Fibroblast of skin of back (primary cell): ENCODE measurements at regions not wholly inside any gene's neighbourhood (a gene's known extent, or its start where the extent isn't known, plus 50 kb on each side); places are given as distances from the start of the nearest gene placed in this dataset.
"Not testable (repeated sequence)": the region's sequence is repeated elsewhere in the genome, so short reads cannot be mapped to it uniquely, and the experiment has no call there.

Experiments
- DNase-seq: peaks from one replicate; pipeline ENCODE4 v3.0.0-alpha.2; 2013

DNA sequence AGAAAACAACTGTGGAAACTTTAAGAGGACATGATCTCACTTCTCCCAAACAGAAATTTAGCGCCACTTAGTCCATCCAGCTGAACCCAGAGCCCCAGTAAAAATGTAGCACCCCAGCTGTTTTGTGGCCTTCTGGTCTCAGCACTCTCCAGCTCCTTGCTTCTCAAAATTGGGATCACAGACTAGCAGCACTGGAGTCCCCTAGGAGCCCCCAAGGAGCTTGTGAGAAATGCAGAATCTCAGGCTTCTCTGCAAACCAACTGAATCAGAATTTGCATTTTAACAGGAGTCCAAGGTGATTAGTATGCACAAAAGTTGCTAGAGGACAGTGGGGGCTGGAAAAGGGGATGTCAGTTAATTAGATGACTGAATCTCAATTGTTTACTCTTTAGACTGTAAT lies 89.8 kb upstream of the FIBIN start:
- DNase-seq: no peak

DNA sequence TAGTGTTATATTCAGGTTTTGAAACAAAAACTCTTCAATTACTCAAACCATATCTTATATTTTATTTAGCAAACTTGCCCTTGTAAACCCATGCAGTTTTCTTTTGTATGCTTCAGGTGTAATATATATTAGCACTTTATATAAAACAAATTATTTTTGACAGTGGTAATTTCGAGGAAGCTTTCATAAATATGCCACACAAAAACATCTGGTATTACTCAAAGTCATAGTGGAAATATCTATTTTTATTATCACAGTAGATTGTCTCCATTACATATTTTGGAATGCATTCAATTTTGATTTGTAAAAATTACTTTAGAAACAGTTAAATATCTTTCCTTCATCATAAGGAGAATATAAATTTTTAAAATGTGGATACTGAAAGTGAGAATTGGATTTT lies 89.1 kb upstream of the FIBIN start:
- DNase-seq: no peak

DNA sequence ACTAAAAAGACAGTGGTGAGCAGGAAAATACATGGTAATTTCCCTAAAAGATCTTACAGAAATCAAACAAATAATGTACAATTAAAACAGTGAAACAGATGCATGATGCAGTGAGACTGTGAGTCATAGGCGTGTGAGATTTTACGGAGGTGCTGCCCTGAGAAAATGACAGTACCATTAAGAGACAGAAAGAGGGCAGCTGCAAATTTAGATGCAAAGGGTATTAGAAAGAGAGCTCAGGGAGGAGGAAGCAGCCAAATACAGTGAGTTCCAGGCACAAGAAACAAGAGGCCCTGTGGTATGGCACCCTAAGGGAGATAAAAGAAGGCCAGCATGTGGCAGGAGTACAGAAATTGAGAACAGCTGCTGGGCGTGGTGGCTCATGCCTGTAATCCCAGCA lies 88.5 kb upstream of the FIBIN start:
- DNase-seq: peak; percentile 35

DNA sequence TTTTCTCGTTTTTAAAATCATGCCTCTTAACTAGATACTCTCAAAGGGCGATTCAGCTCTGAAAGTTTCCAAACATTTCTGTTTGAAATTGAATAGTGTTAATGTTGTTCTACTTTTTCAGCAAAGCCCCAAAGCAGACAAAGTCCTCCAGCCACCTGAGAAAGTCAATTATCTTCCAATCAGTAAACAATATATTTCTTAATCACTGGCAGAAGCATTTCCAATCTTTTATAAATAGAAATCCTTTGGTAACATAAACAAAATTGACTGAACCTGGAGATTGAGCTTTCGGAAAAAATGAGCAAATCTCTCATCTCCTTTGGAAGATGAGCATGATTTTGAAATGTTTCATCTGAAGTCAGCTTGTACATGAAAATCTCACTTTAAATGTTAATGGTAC lies 84.4 kb upstream of the FIBIN start:
- no peak for DNase-seq

DNA sequence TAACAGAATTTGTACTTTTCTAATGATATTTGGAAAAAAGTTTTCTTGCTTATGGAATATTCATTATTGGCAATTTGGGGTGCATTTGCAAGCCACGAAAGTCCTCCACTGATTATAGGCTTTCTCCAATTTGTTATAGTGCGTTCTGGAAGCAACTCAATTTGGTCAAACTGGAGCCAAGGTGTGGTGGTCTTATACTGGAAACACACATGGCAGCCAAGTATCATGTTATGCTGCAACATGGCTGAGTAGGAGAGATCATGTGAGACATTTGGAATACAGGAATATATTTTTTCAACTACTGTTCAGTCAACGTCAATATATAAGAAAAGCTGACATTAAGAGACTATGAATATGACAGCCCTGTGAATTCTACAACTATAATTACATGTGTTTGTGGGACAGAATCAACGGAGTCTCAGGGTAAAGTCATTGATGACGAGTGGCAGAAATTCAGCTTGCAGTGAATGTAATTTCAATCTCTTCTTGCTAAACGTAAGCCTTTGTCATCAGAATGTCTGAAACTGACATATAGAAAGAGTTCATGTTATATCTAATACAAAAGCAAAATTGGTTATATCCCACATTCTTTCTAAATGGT lies 83.8 kb upstream of the FIBIN start:
- no peak for DNase-seq

DNA sequence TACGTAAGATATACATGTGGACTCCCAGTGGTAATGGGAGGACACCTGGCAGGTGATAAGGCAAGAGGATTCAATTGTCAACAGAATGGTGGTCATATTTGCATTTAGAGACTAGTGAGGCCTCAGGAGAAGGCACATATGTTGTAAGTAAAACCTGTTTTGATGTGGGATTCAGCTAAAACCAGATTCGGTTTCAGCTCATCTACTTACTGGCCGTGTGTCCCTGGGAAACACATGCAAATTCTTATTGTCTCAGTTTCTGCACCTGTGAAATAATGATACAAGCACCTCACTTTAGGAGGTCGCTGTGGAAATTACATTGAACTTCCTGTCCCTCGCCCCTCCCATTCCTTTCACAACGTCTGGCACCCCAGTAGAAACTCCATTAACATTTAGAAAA lies 78.9 kb upstream of the FIBIN start:
- no peak for DNase-seq

DNA sequence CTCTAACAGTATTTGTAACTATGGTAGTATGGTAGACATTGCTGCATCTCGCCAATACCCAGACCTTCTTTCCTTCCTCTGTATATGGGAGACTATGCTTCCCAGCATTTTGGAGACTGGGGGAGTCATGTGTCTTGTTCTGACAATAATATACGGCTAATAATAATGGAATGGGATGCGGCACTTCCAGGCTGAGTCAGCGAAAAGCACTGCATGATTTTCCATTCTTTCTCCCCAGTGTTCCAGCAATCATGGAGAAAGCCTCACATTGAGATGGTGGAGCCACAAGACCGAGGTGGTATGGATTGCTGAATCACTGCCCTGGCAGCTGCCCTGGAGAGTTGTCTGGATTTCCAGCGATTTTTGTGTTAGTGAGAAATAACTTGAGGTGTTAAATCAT lies 77.1 kb upstream of the FIBIN start:
- no peak for DNase-seq

DNA sequence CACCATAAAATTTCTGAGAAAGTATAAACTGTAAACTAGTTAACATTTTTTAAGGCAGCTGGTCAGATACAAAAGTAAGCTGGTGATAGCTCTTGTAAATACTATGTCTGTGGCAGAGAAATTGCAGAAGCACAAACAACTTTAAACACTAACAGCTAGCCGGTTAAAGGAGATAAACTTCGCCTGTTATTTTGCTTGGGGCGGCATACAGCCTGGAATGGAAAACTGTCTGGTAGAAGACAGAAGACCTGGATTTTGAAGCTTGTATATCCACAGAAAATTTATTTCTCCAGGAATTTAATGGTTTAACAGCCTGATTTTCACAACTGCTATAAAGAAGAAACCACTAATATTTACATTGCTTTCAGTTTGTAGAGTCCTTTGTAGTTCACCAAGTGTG lies 65.3 kb upstream of the FIBIN start:
- DNase-seq: no peak

DNA sequence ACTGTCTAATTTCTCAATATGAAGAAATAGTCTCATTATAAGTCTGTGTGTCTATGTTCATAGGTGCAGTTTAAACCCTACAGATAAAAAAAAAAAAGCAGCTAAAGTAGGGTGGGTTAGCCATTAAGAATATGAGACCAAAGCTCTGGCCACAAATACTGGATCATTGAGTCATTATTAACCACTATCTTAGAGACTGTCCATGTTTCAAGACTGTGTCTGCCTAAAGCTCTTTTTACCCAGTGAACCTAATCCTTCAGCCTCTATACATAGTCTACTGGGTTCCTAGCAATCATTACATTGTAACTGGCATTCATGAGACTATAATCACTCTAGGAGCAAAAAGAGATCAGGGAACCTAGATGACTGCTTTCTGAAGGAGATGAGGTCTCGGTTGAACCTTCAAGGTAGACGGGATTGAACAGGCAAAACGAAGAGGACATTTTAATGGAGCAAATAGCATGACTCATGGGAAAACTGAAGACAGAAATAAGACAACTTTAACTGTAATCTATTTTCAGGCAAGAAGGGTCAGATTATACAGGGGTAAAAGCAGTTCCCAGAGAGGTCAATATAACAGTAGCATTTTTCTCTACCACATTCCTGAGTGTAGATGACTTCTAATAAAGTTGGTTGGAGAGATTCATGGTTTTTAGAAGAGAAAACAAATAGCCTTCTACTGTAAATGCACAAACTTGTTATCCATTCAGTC lies 64.0 kb upstream of the FIBIN start:
- no peak for DNase-seq

DNA sequence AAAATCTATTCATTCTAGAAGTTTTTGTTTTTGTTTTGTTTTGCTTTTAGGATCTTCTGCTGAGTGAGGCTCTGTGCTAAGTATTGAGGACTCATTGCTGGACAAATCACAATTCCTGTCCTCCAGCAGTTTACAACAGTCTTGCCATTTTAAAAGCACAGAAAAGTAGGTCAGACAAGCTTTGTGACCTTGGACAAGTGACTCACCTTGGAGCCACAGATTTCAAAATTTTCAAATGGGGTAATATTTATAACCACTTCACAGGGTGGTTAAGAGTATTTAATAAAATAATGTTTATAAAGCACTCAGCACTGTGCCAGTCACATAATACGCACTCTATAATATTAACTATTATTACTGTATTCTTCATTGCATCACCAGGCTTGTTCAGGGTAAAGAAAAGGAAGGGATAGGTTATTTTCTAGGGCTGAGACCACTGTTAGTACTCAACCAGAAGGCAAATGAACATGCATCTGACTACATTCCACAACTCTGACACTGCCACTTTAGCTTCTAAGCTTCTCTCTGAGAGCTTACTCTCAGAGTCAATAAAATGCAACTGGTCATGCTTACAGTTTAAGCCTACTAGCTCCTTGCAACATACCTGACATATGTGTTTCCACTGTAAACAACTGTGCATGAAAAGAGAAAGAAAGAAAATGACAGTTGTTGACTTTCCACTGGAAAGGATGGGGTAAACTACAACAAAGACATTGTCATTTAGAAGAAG lies 63.2 kb upstream of the FIBIN start:
- peak; percentile 78 for DNase-seq

DNA sequence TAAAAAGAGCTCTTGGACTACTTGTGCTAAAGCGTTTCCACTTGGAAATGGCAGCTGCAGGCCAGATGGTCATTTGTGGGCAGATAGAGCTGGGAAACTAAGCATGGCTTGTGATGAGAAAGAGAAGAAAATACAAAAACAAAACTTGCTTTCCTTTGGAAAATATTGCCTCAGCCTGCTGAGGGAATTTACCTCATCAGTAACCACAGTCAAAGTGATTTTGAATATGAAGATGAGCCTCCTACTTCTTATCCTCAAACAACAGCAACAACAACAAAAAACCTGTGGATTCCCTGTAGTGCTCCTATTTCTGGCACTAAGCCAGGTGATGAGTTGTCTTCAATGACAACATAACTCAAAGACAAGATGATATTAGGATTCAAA lies 62.7 kb upstream of the FIBIN start:
- peak; percentile 43 for DNase-seq

DNA sequence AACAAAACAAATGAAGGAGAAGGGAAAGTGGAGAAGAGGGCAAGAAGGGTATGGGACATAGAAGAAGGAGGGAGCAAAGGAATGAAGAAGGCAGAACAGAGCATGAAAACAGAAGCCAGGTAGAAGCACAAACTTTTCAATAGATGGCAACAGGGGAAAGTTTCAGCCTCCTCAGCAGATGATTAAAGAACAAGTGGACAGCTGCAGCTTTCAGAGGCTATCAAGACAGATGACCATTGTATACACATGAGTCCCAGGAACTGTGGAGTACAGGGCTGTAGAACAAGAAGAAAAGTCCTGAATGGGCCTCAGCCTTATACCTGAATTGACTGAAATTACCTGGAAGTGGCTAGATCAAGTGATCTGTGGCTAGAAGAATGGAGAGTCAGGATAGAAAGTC lies 62.0 kb upstream of the FIBIN start:
- DNase-seq: no peak

DNA sequence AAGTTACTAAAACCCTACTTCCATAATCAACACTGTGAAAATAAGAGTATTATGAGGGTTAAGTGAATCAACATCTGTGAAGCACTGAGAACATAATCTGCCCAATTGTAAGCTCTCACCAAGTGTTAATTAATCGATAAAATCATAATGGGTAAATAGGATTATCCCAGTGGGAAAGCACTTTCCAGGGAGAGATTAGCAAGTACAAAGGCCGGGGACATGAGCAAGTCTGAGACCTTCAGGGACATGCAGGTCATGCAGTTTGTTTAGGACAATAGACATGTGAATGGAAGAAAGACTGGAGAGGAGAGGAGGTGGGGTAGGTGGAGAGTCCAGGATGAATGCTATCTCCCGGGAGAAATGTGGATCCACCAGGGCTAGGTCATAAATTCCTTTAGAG lies 57.8 kb upstream of the FIBIN start:
- no peak for DNase-seq

DNA sequence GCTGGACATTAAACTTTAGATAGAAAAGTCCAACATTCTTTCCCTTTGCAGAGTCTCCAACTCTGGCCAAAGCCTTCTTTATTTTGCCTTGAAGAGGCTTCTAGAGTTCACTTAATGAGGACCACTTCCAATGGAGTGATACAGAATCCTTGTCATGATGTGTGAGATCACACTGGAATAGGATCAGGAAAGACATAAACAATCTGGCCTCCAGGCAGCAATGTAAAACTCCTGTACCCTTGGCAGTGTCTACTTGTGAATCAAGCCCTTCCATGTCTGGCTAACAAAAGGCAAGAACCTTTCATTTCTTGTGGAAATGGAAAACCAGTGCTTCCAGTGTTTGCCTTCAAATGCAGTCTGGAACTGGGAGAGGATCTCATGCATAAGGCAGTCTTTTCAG lies 56.5 kb upstream of the FIBIN start:
- no peak for DNase-seq

DNA sequence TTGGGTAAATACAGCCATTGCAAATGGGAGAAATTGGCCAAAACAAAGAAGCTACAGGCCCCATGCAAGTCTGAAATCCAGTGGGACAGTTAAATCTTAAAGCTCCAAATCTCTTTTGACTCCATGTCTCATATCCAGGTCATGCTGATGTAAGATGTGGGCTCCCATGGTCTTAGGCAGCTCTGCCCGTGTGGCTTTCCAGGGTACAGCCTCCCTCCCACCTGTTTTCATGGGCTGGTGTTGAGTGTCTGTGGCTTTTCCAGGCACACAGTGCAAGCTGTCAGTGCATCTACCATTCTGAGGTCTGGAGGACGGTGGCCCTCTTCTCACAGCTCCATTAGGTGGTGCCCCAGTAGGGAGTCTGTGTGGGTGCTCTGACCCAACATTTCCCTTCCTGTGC lies 53.4 kb upstream of the FIBIN start:
- DNase-seq: not testable (repeated sequence)

DNA sequence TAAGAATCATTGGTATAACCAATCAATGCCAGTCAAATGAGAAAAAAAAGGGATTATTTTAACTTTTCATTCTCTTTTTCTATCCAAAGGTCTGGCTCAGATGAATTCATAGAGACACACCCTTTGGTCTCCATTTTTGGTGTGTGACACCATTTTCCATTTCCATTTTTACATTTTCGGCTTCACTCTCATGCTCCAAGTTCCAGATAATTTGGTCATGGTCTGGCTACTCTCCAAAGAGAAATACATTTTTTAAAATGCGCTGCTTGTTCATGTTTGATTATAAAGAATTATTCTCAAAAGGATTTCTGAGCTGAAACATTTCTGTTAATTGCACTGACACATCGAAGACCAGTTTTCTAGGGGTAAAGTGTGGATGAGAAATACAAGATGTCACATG lies 51.6 kb upstream of the FIBIN start:
- peak; percentile 55 for DNase-seq

DNA sequence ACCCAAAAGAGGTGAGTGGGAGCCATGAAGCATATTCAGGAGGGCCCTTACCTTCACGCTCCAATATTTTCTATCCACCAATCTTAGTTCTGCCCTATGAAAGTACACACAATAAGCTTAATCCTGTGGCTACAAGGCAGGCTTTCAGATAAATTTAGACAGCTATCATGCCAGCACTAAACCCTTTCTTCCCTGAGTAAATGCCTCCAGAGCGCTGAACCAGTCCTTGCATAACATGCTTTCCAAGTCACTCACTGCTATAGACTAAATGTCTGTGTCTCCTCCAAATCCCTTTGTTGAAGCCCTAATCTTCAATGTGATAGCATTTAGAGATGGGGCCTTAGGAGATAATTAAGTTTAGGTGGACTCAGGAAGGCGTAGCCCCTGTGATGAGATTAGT lies 50.3 kb upstream of the FIBIN start:
- DNase-seq: no peak
